Peyer's patch (tissue), 4 donors: ENCODE measurements at regions not wholly inside any gene's neighbourhood (a gene's known extent, or its start where the extent isn't known, plus 50 kb on each side); places are given as distances from the start of the nearest gene placed in this dataset.

Source experiments
- DNase-seq, 3 donors: peaks; one replicate each; pipeline ENCODE4 v3.0.0-alpha.2; 2017 to 2019
- H3K27ac ChIP-seq, 4 donors: fragments of 200-600 bp; sonication (generic); one replicate each; pipeline ENCODE4 v1.5.1; 2016 to 2019
- H3K27me3 ChIP-seq, 2 donors: fragments of 200-600 bp; sonication (generic); one replicate each; pipeline ENCODE4 v1.5.1; 2019
- H3K36me3 ChIP-seq, 3 donors: fragments of 200-600 bp; sonication (generic); one replicate each; pipeline ENCODE4 v1.5.1; 2016 to 2019
- H3K4me1 ChIP-seq, 4 donors: fragments of 200-600 bp; sonication (generic); one replicate each; pipeline ENCODE4 v1.5.1; 2016 to 2019
- H3K4me3 ChIP-seq, 4 donors: fragments of 200-600 bp; sonication (generic); 1 replicate in 3 of 4; 2 replicates in 1 of 4; pipeline ENCODE4 v1.5.1; 2016 to 2019; ENCODE audit warnings: mild to moderate bottlenecking in 1 of 4
- H3K9me3 ChIP-seq, 4 donors: fragments of 200-600 bp; sonication (generic); one replicate each; pipeline ENCODE4 v1.5.1; 2016 to 2019; ENCODE audit warnings: mild to moderate bottlenecking in 1 of 4
- CTCF ChIP-seq, 6 experiments: fragments of 450-650 bp in 4 of 6; fragments of 200-600 bp in 2 of 6; sonication (generic) in 1 of 6; IDR thresholded peaks; one replicate each; pipeline ENCODE4 v1.5.1; 2017 to 2019; ENCODE audit warnings: antibody characterized with exemption in 6 of 6, mild to moderate bottlenecking in 3 of 6, moderate library complexity in 1 of 6
- POLR2A ChIP-seq, 2 donors: fragments of 450-650 bp; IDR thresholded peaks; one replicate each; pipeline ENCODE4 v1.5.1; 2017; ENCODE audit warnings: antibody characterized with exemption in 2 of 2, mild to moderate bottlenecking in 2 of 2, moderate library complexity in 2 of 2

DNA sequence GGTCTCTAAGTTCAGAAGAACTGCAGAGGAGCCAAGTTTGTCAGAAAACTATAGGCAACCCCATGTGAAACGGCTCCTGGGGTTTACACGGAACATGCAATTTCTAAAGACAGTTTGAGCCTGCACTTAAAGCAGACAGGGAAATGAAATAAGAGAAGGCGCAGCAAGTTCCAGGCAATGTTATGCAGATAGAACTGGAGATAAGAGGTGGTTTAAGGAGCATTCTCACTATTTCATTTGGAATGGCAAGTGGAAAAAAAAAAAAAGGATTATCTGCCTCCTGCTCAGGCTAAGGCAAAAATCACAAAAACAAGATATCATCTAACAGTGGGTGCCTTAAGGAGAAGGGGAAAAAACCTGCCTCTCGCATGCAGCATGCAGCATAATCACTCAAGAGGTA is 2252.4 kb downstream of the MAT2B start:
- no peaks in the 10 kb centered on the region for H3K4me1 ChIP-seq
- H3K36me3 ChIP-seq = no peaks in the 10 kb centered on the region
- TF ChIP-seq CTCF (IDR thresholded peaks at IDR 0.05) (no peak), POLR2A (IDR thresholded peaks at IDR 0.05) (no peak)
- DNase-seq = no peak
- no peaks in the 10 kb centered on the region for H3K27me3 ChIP-seq
- H3K4me3 ChIP-seq = no peak overlapping the region
- H3K27ac ChIP-seq = no peak overlapping the region
- H3K9me3 ChIP-seq = no peaks in the 10 kb centered on the region

DNA sequence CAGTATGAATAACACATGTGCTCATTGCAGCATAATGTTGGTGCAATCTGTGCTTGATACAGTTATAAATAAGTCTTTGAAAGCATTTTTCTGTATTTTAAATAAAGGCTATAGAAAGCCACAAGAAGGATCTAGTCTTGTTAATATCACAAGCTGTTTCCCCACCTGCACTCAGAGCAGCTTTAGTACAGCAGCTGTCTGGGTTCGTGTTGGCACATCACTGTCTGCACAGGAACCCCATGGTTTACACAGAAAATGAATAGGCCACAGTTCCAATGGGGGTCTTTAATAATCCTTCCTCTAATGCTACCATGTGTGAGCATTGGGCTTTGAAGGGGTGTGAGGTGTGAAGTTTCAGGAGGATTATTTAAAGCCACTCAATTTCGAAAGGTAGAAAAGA is 2269.7 kb downstream of the MAT2B start:
- no peaks in the 10 kb centered on the region for H3K36me3 ChIP-seq
- no peak overlapping the region for H3K4me3 ChIP-seq
- DNase-seq = no peak
- TF ChIP-seq POLR2A (IDR thresholded peaks at IDR 0.05) (no peak), CTCF (IDR thresholded peaks at IDR 0.05) (no peak)
- no peaks in the 10 kb centered on the region for H3K4me1 ChIP-seq
- no peaks in the 10 kb centered on the region for H3K27me3 ChIP-seq
- H3K27ac ChIP-seq = no peak overlapping the region
- H3K9me3 ChIP-seq = no peaks in the 10 kb centered on the region

- H3K27me3 ChIP-seq = no peaks in the 10 kb centered on the region
- H3K4me3 ChIP-seq = no peak overlapping the region
- no peak for TF ChIP-seq CTCF (IDR thresholded peaks at IDR 0.05)
- no peak for TF ChIP-seq POLR2A (IDR thresholded peaks at IDR 0.05)
- no peaks in the 10 kb centered on the region for H3K9me3 ChIP-seq
- H3K36me3 ChIP-seq = no peaks in the 10 kb centered on the region
- no peaks in the 10 kb centered on the region for H3K4me1 ChIP-seq
- no peak for DNase-seq
- no peak overlapping the region for H3K27ac ChIP-seq
Measured at GRCh38 chr5:165779505-165779904, 2274.1 kb downstream of the MAT2B start.

GRCh38 chr5:165780901-165781300 is 2275.5 kb downstream of the MAT2B start:
- no peak for DNase-seq
- H3K36me3 ChIP-seq = no peaks in the 10 kb centered on the region
- H3K27ac ChIP-seq = no peak overlapping the region
- TF ChIP-seq POLR2A (IDR thresholded peaks at IDR 0.05) (no peak), CTCF (IDR thresholded peaks at IDR 0.05) (no peak)
- no peaks in the 10 kb centered on the region for H3K9me3 ChIP-seq
- no peaks in the 10 kb centered on the region for H3K27me3 ChIP-seq
- H3K4me1 ChIP-seq = no peaks in the 10 kb centered on the region
- H3K4me3 ChIP-seq = no peak overlapping the region

DNA sequence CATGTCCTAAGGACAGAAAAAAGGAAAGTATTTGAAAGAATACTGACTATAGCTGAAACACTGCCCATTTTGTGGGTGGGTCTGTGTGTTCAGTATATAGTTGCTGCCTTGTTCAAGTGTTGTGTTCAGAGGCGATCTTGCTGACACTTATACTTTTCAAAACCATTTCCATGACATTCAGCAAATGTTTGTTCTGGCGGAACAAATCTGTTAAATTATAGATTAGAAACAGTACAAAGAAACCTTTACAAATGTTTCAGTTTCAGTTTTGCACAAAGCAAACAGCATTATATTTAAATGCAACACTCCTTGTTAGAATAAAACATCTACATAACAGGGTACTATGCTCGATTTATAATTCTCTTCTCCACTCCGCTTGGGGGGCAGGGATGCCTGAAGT is 2276.3 kb downstream of the MAT2B start:
- H3K27me3 ChIP-seq = no peaks in the 10 kb centered on the region
- no peaks in the 10 kb centered on the region for H3K36me3 ChIP-seq
- H3K4me3 ChIP-seq = no peak overlapping the region
- no peaks in the 10 kb centered on the region for H3K9me3 ChIP-seq
- no peak for DNase-seq
- H3K27ac ChIP-seq = no peak overlapping the region
- H3K4me1 ChIP-seq = no peaks in the 10 kb centered on the region
- TF ChIP-seq CTCF (IDR thresholded peaks at IDR 0.05) (no peak), POLR2A (IDR thresholded peaks at IDR 0.05) (no peak)

GRCh38 chr5:165783024-165783423 is 2277.6 kb downstream of the MAT2B start:
- no peaks in the 10 kb centered on the region for H3K9me3 ChIP-seq
- no peak for TF ChIP-seq POLR2A (IDR thresholded peaks at IDR 0.05)
- TF ChIP-seq CTCF (IDR thresholded peaks at IDR 0.05) = no peak
- no peak overlapping the region for H3K4me3 ChIP-seq
- DNase-seq = no peak
- no peaks in the 10 kb centered on the region for H3K36me3 ChIP-seq
- H3K27ac ChIP-seq = no peak overlapping the region
- H3K27me3 ChIP-seq = no peaks in the 10 kb centered on the region
- H3K4me1 ChIP-seq = no peaks in the 10 kb centered on the region
